ENCODE measurements at regions not wholly inside any gene's neighbourhood (a gene's known extent, or its start where the extent isn't known, plus 50 kb on each side); places are given as distances from the start of the nearest gene placed in this dataset.

GRCh38 chr11:130798801-130799200 is 117.5 kb downstream of the SNX19 start:
- H3K27ac ChIP-seq (ENCODE audit: low read depth in 1 of 2, low read length in 2 of 2) = no peak overlapping the region
- TF ChIP-seq MAX (IDR thresholded peaks at IDR 0.05) (no peak), YY1 (IDR thresholded peaks at IDR 0.05) (no peak), FOXA1 (IDR thresholded peaks at IDR 0.05) (no peak), SP1 (IDR thresholded peaks at IDR 0.05) (no peak), REST (IDR thresholded peaks at IDR 0.05) (no peak), RAD21 (IDR thresholded peaks at IDR 0.05) (no peak), JUND (IDR thresholded peaks at IDR 0.05) (no peak), EGR1 (IDR thresholded peaks at IDR 0.05; ENCODE audit: low read depth in 2 of 2) (no peak), GABPA (IDR thresholded peaks at IDR 0.05 in 1 of 2, conservative IDR thresholded peaks at IDR 0.05 in 1 of 2) (no peak), ATF3 (IDR thresholded peaks at IDR 0.05) (no peak), HNF4A (conservative IDR thresholded peaks at IDR 0.05) (no peak), ZBTB33 (IDR thresholded peaks at IDR 0.05) (no peak), FOXA2 (IDR thresholded peaks at IDR 0.05) (no peak), RXRA (IDR thresholded peaks at IDR 0.05) (no peak), CTCF (IDR thresholded peaks at IDR 0.05; ENCODE audit: low read depth, low read length, missing input control) (no peak), TAF1 (conservative IDR thresholded peaks at IDR 0.05) (no peak)
- H3K27me3 ChIP-seq (ENCODE audit: control insufficient read depth in 4 of 4, insufficient read depth in 4 of 4, low read length in 3 of 4) = peaks cover 0 to 4% (median 0%) of the 10 kb centered on the region in 4 donors
- no peaks in the 10 kb centered on the region for H3K36me3 ChIP-seq (ENCODE audit: control insufficient read depth in 4 of 4, insufficient read depth in 3 of 4, low read depth in 1 of 4, low read length in 3 of 4)
- H3K9ac ChIP-seq (ENCODE audit: low read depth in 1 of 2, low read length in 2 of 2) = no peak overlapping the region
- DNase-seq (ENCODE audit: low spot score) = no peak
- H3K4me1 ChIP-seq (ENCODE audit: control insufficient read depth in 4 of 4, insufficient read depth in 4 of 4, low read length in 3 of 4) = no peaks in the 10 kb centered on the region
- WGBS = 65% methylated on average over 4 of the region's 4 CpGs
- no peak overlapping the region for H3K4me3 ChIP-seq (ENCODE audit: low read depth in 1 of 3, low read length in 3 of 3)
- peaks cover 0 to 6% (median 3%) of the 10 kb centered on the region in 4 donors for H3K9me3 ChIP-seq (ENCODE audit: control insufficient read depth in 4 of 4, low read length in 3 of 4)
